Gastrocnemius medialis (tissue), 4 donors: ENCODE measurements at regions not wholly inside any gene's neighbourhood (a gene's known extent, or its start where the extent isn't known, plus 50 kb on each side); places are given as distances from the start of the nearest gene placed in this dataset.

ENCODE experiments used
- ATAC-seq, 2 donors: fragments of 150-250 bp; one replicate each; pipeline ENCODE4 v1.9.1; 2016
- DNase-seq, 2 donors: peaks; one replicate each; pipeline ENCODE4 v3.0.0-alpha.2; 2019
- H3K27ac ChIP-seq, 4 donors: fragments of 200-600 bp; sonication (generic); 1 replicate in 1 of 4; 2 replicates in 3 of 4; pipeline ENCODE4 v1.5.1; 2016 to 2018; ENCODE audit warnings: mild to moderate bottlenecking in 2 of 4, moderate library complexity in 1 of 4
- H3K27me3 ChIP-seq, 3 donors: fragments of 200-600 bp; sonication (generic) in 2 of 3; 1 replicate in 1 of 3; 2 replicates in 2 of 3; pipeline versions ENCODE4 v1.5.1 to v1.6.0; 2016 to 2019; ENCODE audit warnings: mild to moderate bottlenecking in 1 of 3, moderate library complexity in 1 of 3
- H3K36me3 ChIP-seq, 2 donors: fragments of 200-600 bp; sonication (generic) in 1 of 2; one replicate each; pipeline ENCODE4 v1.5.1; 2017 to 2018
- H3K4me1 ChIP-seq, 2 donors: fragments of 200-600 bp; sonication (generic) in 1 of 2; one replicate each; pipeline ENCODE4 v1.5.1; 2016 to 2017; ENCODE audit warnings: mild to moderate bottlenecking in 2 of 2
- H3K4me3 ChIP-seq, 4 donors: fragments of 200-600 bp; sonication (generic) in 3 of 4; 1 replicate in 1 of 4; 2 replicates in 3 of 4; pipeline ENCODE4 v1.5.1; 2016 to 2019; ENCODE audit warnings: mild to moderate bottlenecking in 2 of 4
- H3K9me3 ChIP-seq, 3 donors: fragments of 200-600 bp; sonication (generic) in 2 of 3; 1 replicate in 1 of 3; 2 replicates in 2 of 3; pipeline ENCODE4 v1.5.1; 2016 to 2019
- CTCF ChIP-seq, 5 experiments: fragments of 450-650 bp in 3 of 5; fragments of 200-600 bp in 2 of 5; sonication (generic) in 2 of 5; IDR thresholded peaks in 4 of 5; conservative IDR thresholded peaks in 1 of 5; 1 replicate in 4 of 5; 2 replicates in 1 of 5; pipeline ENCODE4 v1.5.1; 2016 to 2019; ENCODE audit warnings: antibody characterized with exemption in 5 of 5, mild to moderate bottlenecking in 3 of 5, moderate library complexity in 3 of 5
- POLR2A ChIP-seq, 2 donors: fragments of 450-650 bp; IDR thresholded peaks; one replicate each; pipeline ENCODE4 v1.6.1; 2017; ENCODE audit warnings: antibody characterized with exemption in 2 of 2, mild to moderate bottlenecking in 2 of 2, moderate library complexity in 2 of 2
- in situ Hi-C, 4 donors: fragments of 200-750 bp; cut with MboI; loops; one replicate each; pipeline versions ENCODE4 v1.15.0 to v1.8.0; 2017; ENCODE audit warnings: low sequenced_read_pairs in 4 of 4
- intact Hi-C: fragments of 100-400 bp; cut with DNase I; formaldehyde crosslinking; loops from one replicate; pipeline ENCODE4 v1.15.1; 2023; ENCODE audit warnings: low total_unique reads

- Histone ChIP-seq H3K27ac (no peak overlapping the region), H3K36me3 (no peaks in the 10 kb centered on the region), H3K9me3 (no peaks in the 10 kb centered on the region), H3K4me3 (no peak overlapping the region), H3K4me1 (no peaks in the 10 kb centered on the region), H3K27me3 (no peaks in the 10 kb centered on the region)
- DNase-seq: no peak
- no peak for TF ChIP-seq POLR2A (IDR thresholded peaks at IDR 0.05)
- in situ Hi-C loops: no loop called here
- intact Hi-C loops: no loop called here
- ATAC-seq: no peak
Measured at GRCh38 chr6:62390401-62390800, 104.4 kb upstream of the KHDRBS2 start.

- DNase-seq (no peak), ATAC-seq (no peak)
- Histone ChIP-seq H3K36me3 (no peaks in the 10 kb centered on the region), H3K27me3 (no peaks in the 10 kb centered on the region), H3K4me1 (no peaks in the 10 kb centered on the region), H3K9me3 (no peaks in the 10 kb centered on the region), H3K27ac (no peak overlapping the region), H3K4me3 (no peak overlapping the region)
- in situ Hi-C loops: no loop called here
- TF ChIP-seq POLR2A (IDR thresholded peaks at IDR 0.05) (no peak), CTCF (IDR thresholded peaks at IDR 0.05 in 4 of 5, conservative IDR thresholded peaks at IDR 0.05 in 1 of 5) (no peak)
- intact Hi-C loops: no loop called here
Measured at GRCh38 chr6:62371453-62372210, 85.6 kb upstream of the KHDRBS2 start.

- TF ChIP-seq POLR2A (IDR thresholded peaks at IDR 0.05) (no peak), CTCF (IDR thresholded peaks at IDR 0.05 in 4 of 5, conservative IDR thresholded peaks at IDR 0.05 in 1 of 5) (no peak)
- no peak for ATAC-seq
- H3K27ac ChIP-seq: no peak overlapping the region
Measured at GRCh38 chr6:62367601-62368000, 81.6 kb upstream of the KHDRBS2 start.

GRCh38 chr6:62362097-62362496 lies 76.1 kb upstream of the KHDRBS2 start:
- Histone ChIP-seq H3K27ac (no peak overlapping the region), H3K4me1 (no peaks in the 10 kb centered on the region), H3K27me3 (no peaks in the 10 kb centered on the region), H3K36me3 (no peaks in the 10 kb centered on the region), H3K4me3 (no peak overlapping the region), H3K9me3 (no peaks in the 10 kb centered on the region)
- intact Hi-C loops: no loop called here
- TF ChIP-seq POLR2A (IDR thresholded peaks at IDR 0.05) (no peak), CTCF (IDR thresholded peaks at IDR 0.05 in 4 of 5, conservative IDR thresholded peaks at IDR 0.05 in 1 of 5) (no peak)
- in situ Hi-C loops: no loop called here
- no peak for DNase-seq
- no peak for ATAC-seq

More at GRCh38 chr6:62367601-62368000, 81.6 kb upstream of the KHDRBS2 start:
- H3K4me1 ChIP-seq: no peaks in the 10 kb centered on the region
- no peaks in the 10 kb centered on the region for H3K36me3 ChIP-seq
- in situ Hi-C loops: no loop called here
- no peaks in the 10 kb centered on the region for H3K27me3 ChIP-seq
- H3K4me3 ChIP-seq: no peak overlapping the region
- intact Hi-C loops: no loop called here
- no peaks in the 10 kb centered on the region for H3K9me3 ChIP-seq
- no peak for DNase-seq

GRCh38 chr6:62357835-62358234 lies 71.8 kb upstream of the KHDRBS2 start:
- intact Hi-C loops: no loop called here
- no peak overlapping the region for H3K4me3 ChIP-seq
- TF ChIP-seq POLR2A (IDR thresholded peaks at IDR 0.05): no peak
- TF ChIP-seq CTCF (IDR thresholded peaks at IDR 0.05 in 4 of 5, conservative IDR thresholded peaks at IDR 0.05 in 1 of 5): no peak
- in situ Hi-C loops: no loop called here
- ATAC-seq (no peak), DNase-seq (no peak)
- no peaks in the 10 kb centered on the region for H3K27me3 ChIP-seq
- H3K27ac ChIP-seq: no peak overlapping the region
- H3K36me3 ChIP-seq: no peaks in the 10 kb centered on the region
- H3K4me1 ChIP-seq: no peaks in the 10 kb centered on the region
- no peaks in the 10 kb centered on the region for H3K9me3 ChIP-seq
